Activated T-helper 9 cell treated with anti-CD3 and anti-CD28 coated beads, Interleukin-2, amount 50 U/mL, for 16 hours (primary cell): ENCODE measurements at regions not wholly inside any gene's neighbourhood (a gene's known extent, or its start where the extent isn't known, plus 50 kb on each side); places are given as distances from the start of the nearest gene placed in this dataset.
"Not testable (repeated sequence)": the region's sequence is repeated elsewhere in the genome, so short reads cannot be mapped to it uniquely, and the experiment has no call there.

Source experiments
- DNase-seq: peaks from one replicate; pipeline ENCODE4 v3.0.0-alpha.2; 2020; ENCODE audit warnings: low read depth

GRCh38 chr9:28925157-28925556, 1351.9 kb upstream of the C9orf72 start:
- no peak for DNase-seq

GRCh38 chr9:28926306-28926705, 1353.0 kb upstream of the C9orf72 start:
- no peak for DNase-seq

- no peak for DNase-seq
Measured at GRCh38 chr9:28927691-28928090, 1354.4 kb upstream of the C9orf72 start.

- DNase-seq, result no peak
Measured at GRCh38 chr9:28929433-28929832, 1356.2 kb upstream of the C9orf72 start.

GRCh38 chr9:28930766-28931165, 1357.5 kb upstream of the C9orf72 start:
- no peak for DNase-seq

- no peak for DNase-seq
Measured at GRCh38 chr9:28934111-28934510, 1360.8 kb upstream of the C9orf72 start.

- DNase-seq, result no peak
Measured at GRCh38 chr9:28938981-28939380, 1365.7 kb upstream of the C9orf72 start.

GRCh38 chr9:28941856-28942255, 1368.6 kb upstream of the C9orf72 start:
- DNase-seq, result no peak

- no peak for DNase-seq
Measured at GRCh38 chr9:28942941-28943340, 1369.7 kb upstream of the C9orf72 start.

- no peak for DNase-seq
Measured at GRCh38 chr9:28946648-28947047, 1373.4 kb upstream of the C9orf72 start.

- no peak for DNase-seq
Measured at GRCh38 chr9:28951945-28952344, 1378.7 kb upstream of the C9orf72 start.

GRCh38 chr9:28956116-28956880, 1383.0 kb upstream of the C9orf72 start:
- no peak for DNase-seq

- DNase-seq, result no peak
Measured at GRCh38 chr9:28960602-28961001, 1387.3 kb upstream of the C9orf72 start.

GRCh38 chr9:28961623-28962022, 1388.3 kb upstream of the C9orf72 start:
- no peak for DNase-seq

GRCh38 chr9:28967226-28967625, 1393.9 kb upstream of the C9orf72 start:
- no peak for DNase-seq

GRCh38 chr9:28970241-28970654, 1397.0 kb upstream of the C9orf72 start:
- DNase-seq, result no peak

- DNase-seq, result no peak
Measured at GRCh38 chr9:28971881-28972280, 1398.6 kb upstream of the C9orf72 start.

GRCh38 chr9:28976250-28976649, 1403.0 kb upstream of the C9orf72 start:
- no peak for DNase-seq

GRCh38 chr9:28976684-28977083, 1403.4 kb upstream of the C9orf72 start:
- no peak for DNase-seq

GRCh38 chr9:28981129-28981528, 1407.8 kb upstream of the C9orf72 start:
- no peak for DNase-seq

- DNase-seq, result no peak
Measured at GRCh38 chr9:28981711-28982110, 1408.4 kb upstream of the C9orf72 start.

- DNase-seq, result no peak
Measured at GRCh38 chr9:28984016-28984415, 1410.7 kb upstream of the C9orf72 start.

GRCh38 chr9:28990009-28990408, 1416.7 kb upstream of the C9orf72 start:
- DNase-seq, result not testable (repeated sequence)

GRCh38 chr9:28999057-28999456, 1425.8 kb upstream of the C9orf72 start:
- DNase-seq, result no peak
